HCT116 (cell line): ENCODE measurements at regions not wholly inside any gene's neighbourhood (a gene's known extent, or its start where the extent isn't known, plus 50 kb on each side); places are given as distances from the start of the nearest gene placed in this dataset.

Experiments
- ATAC-seq: fragments of 200-7000 bp; cut with Tn5 transposase; 2 replicates; pipeline ENCODE4 v1.9.1; 2020; ENCODE audit warnings: mild to moderate bottlenecking, moderate library complexity
- BruUV-seq: library from RNA; stranded (reverse); fragments of 400-500 nt; replicated peaks from 2 replicates; lab custom pipeline; 2021; lab: Mats Ljungman, UMichigan
- CTCF ChIA-PET: fragments of 300-600 bp; sonication (Branson Sonifier 250); formaldehyde crosslinking; loops from one replicate; lab custom pipeline; 2021; ENCODE audit warnings: antibody characterized with exemption; lab: Charles Lee
- POLR2A ChIA-PET: fragments of 300-600, 350-600 bp; sonication (Branson Sonifier 250); formaldehyde crosslinking; loops from one replicate; lab custom pipeline; 2021; ENCODE audit warnings: antibody characterized with exemption; lab: Charles Lee
- RAD21 ChIA-PET, 2 experiments: fragments of 300-600 bp; sonication (Branson Sonifier 250); formaldehyde crosslinking; loops; one replicate each; lab custom pipeline; 2023; ENCODE audit warnings: low total read pairs in 2 of 2; ENCODE audit not compliant: uncharacterized antibody in 2 of 2, unreplicated experiment in 2 of 2, low non-redundant PET in 1 of 2; lab: Charles Lee
- DNase-seq: peaks from one replicate; pipeline ENCODE4 v3.0.0-alpha.2; 2010; ENCODE audit warnings: low read depth, low spot score
- H2AFZ ChIP-seq: fragments of 200-600 bp; shearing (Covaris generic), sonication (generic); 2 replicates; pipeline ENCODE4 v1.6.1; 2017; ENCODE audit warnings: low read depth, mixed run types, mixed read lengths, antibody characterized with exemption, low read length; ENCODE audit not compliant: poor library complexity, severe bottlenecking
- H3K27ac ChIP-seq: 2 replicates; pipeline ENCODE4 v1.5.1; 2012; ENCODE audit warnings: low read depth, low read length
- H3K27me3 ChIP-seq: fragments of 200-600 bp; sonication (generic); 2 replicates; pipeline ENCODE4 v1.6.1; 2016; ENCODE audit warnings: mixed run types, low read length, mixed read lengths; ENCODE audit not compliant: insufficient read depth
- H3K36me3 ChIP-seq, 2 experiments: fragments of 200-500 bp in 1 of 2; fragments of 200-600 bp in 1 of 2; sonication (Bioruptor generic) in 1 of 2; sonication (generic) in 1 of 2; 2 replicates each; pipeline versions ENCODE4 v1.5.1 to v1.6.1; 2014 to 2016; ENCODE audit warnings: low read length in 2 of 2, inconsistent platforms in 1 of 2, mixed read lengths in 1 of 2, mixed run types in 1 of 2; ENCODE audit not compliant: insufficient read depth in 2 of 2, control insufficient read depth in 1 of 2
- H3K4me1 ChIP-seq, 2 experiments: fragments of 200-600 bp in 1 of 2; sonication (generic) in 1 of 2; 2 replicates each; pipeline versions ENCODE4 v1.5.1 to v1.6.1; 2012 to 2017; ENCODE audit warnings: low read length in 2 of 2, inconsistent platforms in 1 of 2, mild to moderate bottlenecking in 1 of 2, mixed read lengths in 1 of 2, mixed run types in 1 of 2, moderate library complexity in 1 of 2; ENCODE audit not compliant: insufficient read depth in 2 of 2, control insufficient read depth in 1 of 2
- H3K4me2 ChIP-seq: fragments of 200-600 bp; sonication (generic); 2 replicates; pipeline ENCODE4 v1.6.1; 2017; ENCODE audit warnings: mixed run types, low read length, mixed read lengths
- H3K4me3 ChIP-seq, 2 experiments: fragments of 200-600 bp in 1 of 2; sonication (generic) in 1 of 2; replicated peaks in 1 of 2; 2 replicates each; pipeline ENCODE4 v1.5.1; 2011 to 2016; ENCODE audit warnings: low read length in 2 of 2, control low read depth in 1 of 2, low read depth in 1 of 2, mild to moderate bottlenecking in 1 of 2, mixed read lengths in 1 of 2, mixed run types in 1 of 2
- H3K79me2 ChIP-seq: fragments of 200-600 bp; sonication (generic); 2 replicates; pipeline ENCODE4 v1.6.1; 2017; ENCODE audit warnings: mild to moderate bottlenecking, mixed run types, low read length, moderate library complexity, mixed read lengths; ENCODE audit not compliant: insufficient read depth
- H3K9ac ChIP-seq: fragments of 200-600 bp; sonication (generic); 2 replicates; pipeline ENCODE4 v1.6.1; 2016; ENCODE audit warnings: low read length, mixed read lengths
- H3K9me2 ChIP-seq: fragments of 200-600 bp; sonication (generic), shearing (Covaris generic); 2 replicates; pipeline ENCODE4 v1.6.1; 2017; ENCODE audit warnings: mixed run types, mild to moderate bottlenecking, moderate library complexity; ENCODE audit not compliant: insufficient read depth
- H3K9me3 ChIP-seq, 2 experiments: fragments of 200-500 bp in 1 of 2; fragments of 200-600 bp in 1 of 2; sonication (Bioruptor generic) in 1 of 2; sonication (generic) in 1 of 2; 2 replicates each; pipeline ENCODE4 v1.6.1; 2014 to 2017; ENCODE audit warnings: low read length in 2 of 2, mixed read lengths in 2 of 2, inconsistent platforms in 1 of 2, low read depth in 1 of 2, mild to moderate bottlenecking in 1 of 2, mixed run types in 1 of 2, moderate library complexity in 1 of 2; ENCODE audit not compliant: control insufficient read depth in 1 of 2, insufficient read depth in 1 of 2
- H4K20me1 ChIP-seq: fragments of 200-600 bp; sonication (generic), shearing (Covaris generic); 2 replicates; pipeline ENCODE4 v1.6.1; 2017; ENCODE audit warnings: mixed run types, mild to moderate bottlenecking, moderate library complexity; ENCODE audit not compliant: insufficient read depth
- CBX3 ChIP-seq: IDR thresholded peaks from 2 replicates; pipeline ENCODE4 v1.6.1; 2012; ENCODE audit warnings: low read depth
- JUND ChIP-seq: IDR thresholded peaks from 2 replicates; pipeline ENCODE4 v1.6.1; 2012
- SRF ChIP-seq: IDR thresholded peaks from 2 replicates; pipeline ENCODE4 v1.6.1; 2012; ENCODE audit warnings: low read depth
- YY1 ChIP-seq: IDR thresholded peaks from 2 replicates; pipeline ENCODE4 v1.6.1; 2011; ENCODE audit warnings: low read length, low read depth, moderate library complexity, mild to moderate bottlenecking; ENCODE audit not compliant: insufficient replicate concordance; ENCODE audit errors: extremely low read depth
- ZFX ChIP-seq: fragments of 450-650 bp; IDR thresholded peaks from 2 replicates; pipeline ENCODE4 v1.6.1; 2017
- intact Hi-C: fragments of 100-400 bp; cut with micrococcal nuclease; formaldehyde crosslinking; loops from 2 replicates; pipeline ENCODE4 v1.10.0; 2022
- TF ChIP-seq, protein P1 (sequence below): IDR thresholded peaks from 2 replicates; pipeline ENCODE4 v1.6.1; 2012; ENCODE audit warnings: low read depth

DNA sequence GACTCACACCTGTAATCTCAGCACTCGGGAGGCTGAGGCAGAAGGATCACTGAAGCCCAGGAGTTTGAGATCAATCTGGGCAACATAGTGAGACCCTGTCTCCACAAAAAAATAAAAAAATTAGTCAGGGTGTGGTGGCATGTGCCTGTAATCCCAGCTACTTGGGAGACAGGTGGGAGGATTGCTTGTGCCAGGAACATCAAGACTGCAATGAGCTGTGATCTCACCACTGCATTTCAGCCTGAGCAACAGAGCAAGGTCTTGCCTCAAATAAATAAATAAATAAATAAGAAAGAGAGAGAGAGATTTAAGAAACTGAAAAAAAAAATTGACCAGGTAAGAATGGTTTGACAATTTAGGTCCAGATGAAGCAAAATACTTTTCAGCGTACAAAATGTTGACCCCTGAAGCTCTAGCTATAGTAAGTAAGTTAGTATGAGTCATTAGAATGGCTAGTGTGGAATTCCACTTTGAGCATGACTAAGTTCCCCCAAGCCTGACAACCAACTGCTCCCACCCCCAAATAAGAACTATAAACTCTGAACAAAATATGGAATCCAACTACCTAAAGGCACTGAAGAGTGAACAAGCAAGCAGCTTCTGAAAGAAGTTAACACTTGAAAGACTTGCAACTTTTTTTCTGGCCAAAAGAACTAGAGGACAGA is 217.8 kb upstream of the TLE4 start:
- H3K9ac ChIP-seq = no peak overlapping the region
- H3K4me1 ChIP-seq = no peaks in the 10 kb centered on the region
- H3K4me2 ChIP-seq = no peak overlapping the region
- ATAC-seq (no peak), DNase-seq (no peak)
- no peaks in the 10 kb centered on the region for H3K27me3 ChIP-seq
- ChIA-PET POLR2A (no interaction called here), RAD21 (no interaction called here), CTCF (no interaction called here)
- no peaks in the 10 kb centered on the region for H3K36me3 ChIP-seq
- no peak for TF ChIP-seq ZFX
- TF ChIP-seq, protein P1, sequence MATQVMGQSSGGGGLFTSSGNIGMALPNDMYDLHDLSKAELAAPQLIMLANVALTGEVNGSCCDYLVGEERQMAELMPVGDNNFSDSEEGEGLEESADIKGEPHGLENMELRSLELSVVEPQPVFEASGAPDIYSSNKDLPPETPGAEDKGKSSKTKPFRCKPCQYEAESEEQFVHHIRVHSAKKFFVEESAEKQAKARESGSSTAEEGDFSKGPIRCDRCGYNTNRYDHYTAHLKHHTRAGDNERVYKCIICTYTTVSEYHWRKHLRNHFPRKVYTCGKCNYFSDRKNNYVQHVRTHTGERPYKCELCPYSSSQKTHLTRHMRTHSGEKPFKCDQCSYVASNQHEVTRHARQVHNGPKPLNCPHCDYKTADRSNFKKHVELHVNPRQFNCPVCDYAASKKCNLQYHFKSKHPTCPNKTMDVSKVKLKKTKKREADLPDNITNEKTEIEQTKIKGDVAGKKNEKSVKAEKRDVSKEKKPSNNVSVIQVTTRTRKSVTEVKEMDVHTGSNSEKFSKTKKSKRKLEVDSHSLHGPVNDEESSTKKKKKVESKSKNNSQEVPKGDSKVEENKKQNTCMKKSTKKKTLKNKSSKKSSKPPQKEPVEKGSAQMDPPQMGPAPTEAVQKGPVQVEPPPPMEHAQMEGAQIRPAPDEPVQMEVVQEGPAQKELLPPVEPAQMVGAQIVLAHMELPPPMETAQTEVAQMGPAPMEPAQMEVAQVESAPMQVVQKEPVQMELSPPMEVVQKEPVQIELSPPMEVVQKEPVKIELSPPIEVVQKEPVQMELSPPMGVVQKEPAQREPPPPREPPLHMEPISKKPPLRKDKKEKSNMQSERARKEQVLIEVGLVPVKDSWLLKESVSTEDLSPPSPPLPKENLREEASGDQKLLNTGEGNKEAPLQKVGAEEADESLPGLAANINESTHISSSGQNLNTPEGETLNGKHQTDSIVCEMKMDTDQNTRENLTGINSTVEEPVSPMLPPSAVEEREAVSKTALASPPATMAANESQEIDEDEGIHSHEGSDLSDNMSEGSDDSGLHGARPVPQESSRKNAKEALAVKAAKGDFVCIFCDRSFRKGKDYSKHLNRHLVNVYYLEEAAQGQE = no peak
- TF ChIP-seq JUND = no peak
- TF ChIP-seq CBX3 = no peak
- TF ChIP-seq SRF = no peak
- TF ChIP-seq YY1 = no peak
- H3K9me3 ChIP-seq = peaks cover 0 to 3% of the 10 kb centered on the region in 2 experiments; a peak in 1 of 4 replicates
- BruUV-seq = no TSS peak
- intact Hi-C loops = no loop called here
- no peak overlapping the region for H2AFZ ChIP-seq
- H3K9me2 ChIP-seq = no peaks in the 10 kb centered on the region
- no peak overlapping the region for H3K27ac ChIP-seq
- no peaks in the 10 kb centered on the region for H4K20me1 ChIP-seq
- H3K79me2 ChIP-seq = no peaks in the 10 kb centered on the region
- no peak overlapping the region for H3K4me3 ChIP-seq
